ENCODE measurements at regions not wholly inside any gene's neighbourhood (a gene's known extent, or its start where the extent isn't known, plus 50 kb on each side); places are given as distances from the start of the nearest gene placed in this dataset.

DNA sequence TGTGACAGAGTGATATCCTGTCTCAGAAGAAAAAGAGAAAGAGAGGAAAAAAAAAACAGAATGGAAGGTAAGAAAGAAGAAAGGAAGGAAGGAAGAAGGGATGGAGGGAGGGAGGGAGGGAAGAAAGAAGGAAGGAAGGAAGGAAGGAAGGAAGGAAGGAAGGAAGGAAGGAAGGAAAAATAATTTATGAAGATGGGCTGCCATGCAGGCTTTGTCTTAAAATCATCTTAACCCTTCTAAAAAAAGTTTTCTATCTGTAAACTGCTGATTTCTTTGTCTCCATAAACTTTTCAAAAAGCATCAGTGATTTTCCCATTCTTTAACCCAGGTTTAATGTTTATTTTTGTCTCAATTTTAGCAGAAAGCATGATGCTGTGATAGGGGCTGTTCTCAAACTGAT, 1154.1 kb upstream of the CDH6 start:
- DNase-seq = no peak

DNA sequence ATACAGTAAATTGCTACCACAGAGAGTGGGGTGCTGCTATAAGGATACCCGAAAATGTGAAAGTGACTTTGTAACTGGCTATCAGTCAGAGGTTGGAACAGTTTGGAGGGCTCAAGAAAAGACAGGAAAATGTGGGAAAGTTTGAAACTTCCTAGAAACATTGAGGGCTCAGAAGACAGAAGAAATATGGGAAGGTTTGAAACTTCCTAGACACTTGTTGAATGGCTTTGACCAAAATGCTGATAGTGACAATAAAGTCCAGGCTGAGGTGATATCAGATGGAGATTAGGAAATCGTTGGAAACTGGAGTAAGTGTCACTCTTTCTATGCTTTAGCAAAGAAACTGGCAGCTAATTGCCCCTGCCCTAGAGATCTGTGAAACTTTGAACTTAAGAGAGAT, 1158.6 kb upstream of the CDH6 start:
- DNase-seq = no peak

DNA sequence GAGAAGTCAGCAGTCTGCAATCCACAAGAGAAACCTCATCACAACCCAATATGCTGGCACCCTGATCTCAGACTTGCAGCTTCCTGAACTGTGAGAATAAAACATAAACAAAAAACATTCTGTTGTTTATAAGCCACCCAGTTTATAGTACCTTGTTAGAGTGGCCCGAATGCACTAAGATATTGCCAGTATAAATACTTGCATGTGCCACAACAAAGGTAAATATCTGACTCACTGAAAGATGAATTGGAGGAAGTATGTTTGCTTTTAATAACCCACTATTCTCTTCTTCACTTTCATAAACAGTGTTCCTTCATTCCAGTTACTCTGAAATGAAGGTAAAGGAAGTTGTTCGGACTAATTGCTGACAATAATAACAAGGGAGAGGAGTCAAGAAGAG, 1163.4 kb upstream of the CDH6 start:
- peak; percentile 57 for DNase-seq

DNA sequence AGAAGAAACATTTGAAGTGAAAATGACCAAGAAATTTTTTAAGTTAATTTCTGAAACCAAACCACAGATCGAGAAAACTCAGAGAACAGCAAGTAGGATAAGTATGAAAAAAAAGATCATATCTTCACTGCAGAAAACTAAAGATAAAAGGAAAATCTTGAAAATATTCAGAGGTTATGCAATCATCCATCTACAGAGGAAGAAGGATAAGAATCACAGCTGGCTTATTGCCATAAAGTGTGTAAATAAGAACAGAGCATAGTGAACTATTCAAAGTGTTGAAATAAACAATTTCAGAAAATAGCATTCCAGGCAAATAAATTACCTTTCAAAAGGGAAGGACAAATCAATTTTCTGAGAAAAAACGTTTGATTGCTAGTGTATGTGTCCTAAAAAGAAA, 1191.7 kb upstream of the CDH6 start:
- no peak for DNase-seq

DNA sequence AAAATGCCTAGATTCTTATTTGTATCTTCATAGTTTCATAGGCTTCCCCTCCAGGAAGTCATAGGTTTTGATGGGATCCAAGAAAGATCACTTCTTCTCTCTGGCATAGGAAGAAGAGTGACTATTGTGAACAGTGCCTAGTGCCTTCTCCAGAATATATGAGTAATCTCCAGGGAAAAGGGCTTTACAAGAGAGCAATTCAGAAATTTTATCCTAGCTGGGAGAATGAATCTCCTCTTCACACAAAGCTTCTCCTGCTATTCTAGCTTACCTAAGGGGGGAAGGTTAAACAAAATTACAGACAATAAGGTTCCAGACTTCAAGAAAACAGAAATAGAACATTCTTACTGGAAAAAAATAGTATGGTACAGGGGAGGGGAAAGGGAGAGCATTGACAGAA, 1193.3 kb upstream of the CDH6 start:
- DNase-seq = no peak

DNA sequence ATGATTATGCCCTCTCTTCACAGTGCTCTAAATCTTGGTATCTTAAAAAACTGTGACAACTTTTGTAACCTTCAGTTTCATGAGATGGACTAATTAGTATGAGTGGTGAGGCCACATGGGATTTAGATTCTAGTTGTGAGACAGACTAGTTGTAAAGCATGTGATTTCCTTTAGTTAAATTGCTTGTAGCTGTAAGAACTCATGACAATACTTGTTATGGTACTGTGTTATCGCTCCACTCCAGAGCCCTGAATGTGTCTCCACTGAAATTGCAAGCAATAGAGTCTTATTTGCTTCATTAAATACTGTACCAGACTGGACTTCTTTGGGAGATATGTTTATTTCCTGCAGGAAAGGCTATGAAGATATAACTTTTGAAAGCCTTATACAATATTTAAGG, 1198.3 kb upstream of the CDH6 start:
- no peak for DNase-seq

DNA sequence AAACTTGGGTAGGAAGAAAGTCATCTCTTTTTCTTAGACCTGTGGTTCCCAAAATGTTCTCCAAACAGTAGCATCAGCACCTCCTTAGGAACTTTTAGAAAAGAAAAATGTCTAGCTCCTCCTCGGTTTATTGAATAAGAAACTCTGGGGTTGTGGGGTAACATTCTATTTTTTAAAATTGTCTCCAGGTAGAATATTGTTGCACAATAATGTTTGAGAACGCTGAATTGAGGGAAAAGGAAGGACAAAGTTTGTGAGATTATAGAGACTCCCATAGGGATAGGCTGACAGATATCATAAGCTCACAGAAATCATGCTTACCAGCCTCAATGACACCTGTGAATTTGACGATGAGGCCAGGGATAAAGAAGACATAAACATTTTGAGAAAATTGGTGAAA, 1199.0 kb upstream of the CDH6 start:
- no peak for DNase-seq

DNA sequence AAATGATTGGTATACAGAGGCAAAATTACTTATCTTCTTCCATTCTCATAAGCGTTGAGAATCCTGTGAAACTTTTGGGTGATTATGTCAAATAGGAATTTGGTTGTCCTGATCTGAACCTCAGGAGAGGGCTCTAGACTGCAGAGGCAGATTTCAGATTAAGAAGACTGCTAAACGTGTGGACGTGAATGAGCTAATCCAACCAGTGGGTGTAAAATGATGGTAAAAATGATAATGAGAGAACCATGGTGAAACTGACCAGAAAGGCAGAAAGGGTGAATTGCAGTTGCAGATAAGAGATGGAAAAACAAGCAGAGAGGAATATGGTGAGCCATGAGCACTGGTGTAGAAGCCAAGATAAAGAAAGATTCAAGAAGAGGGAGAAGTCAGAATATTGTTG, 1200.2 kb upstream of the CDH6 start:
- no peak for DNase-seq

DNA sequence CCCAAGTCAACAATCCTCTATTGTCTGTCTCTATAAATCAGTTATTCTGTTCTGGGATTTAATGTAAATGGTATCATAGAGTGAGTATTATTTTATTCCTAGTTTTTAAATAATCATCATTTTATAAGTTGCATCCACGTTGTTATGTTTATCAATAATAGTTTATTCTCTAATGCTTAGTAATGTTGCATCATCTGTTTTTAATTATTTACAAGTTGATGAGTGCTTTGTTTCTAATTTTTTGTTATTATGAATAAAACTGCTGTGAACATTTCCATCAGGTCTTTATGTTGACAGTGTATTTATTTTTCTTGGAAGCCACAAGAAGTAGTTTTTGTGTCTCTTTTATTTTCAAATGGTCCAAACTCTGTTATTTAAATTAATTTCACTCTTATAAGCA, 1201.2 kb upstream of the CDH6 start:
- DNase-seq = no peak

DNA sequence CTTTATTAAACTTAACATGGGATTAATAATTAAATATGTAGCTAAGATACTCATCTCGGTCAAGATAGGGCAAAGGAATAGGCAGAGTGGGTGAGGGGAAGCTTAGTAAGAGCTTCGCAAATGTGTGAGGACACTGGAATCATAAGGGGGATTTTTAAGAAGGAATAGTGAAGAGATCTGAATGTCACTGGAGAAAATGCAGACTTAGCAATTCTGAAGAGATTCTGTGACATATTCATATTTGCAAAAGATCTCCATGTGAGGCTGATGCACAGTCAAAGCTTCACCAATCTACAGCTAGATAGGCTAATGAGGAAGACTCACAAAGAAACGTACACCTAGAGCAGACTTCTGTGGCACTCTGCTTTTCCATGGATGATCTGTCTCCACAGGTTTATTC, 1202.8 kb upstream of the CDH6 start:
- DNase-seq = no peak

DNA sequence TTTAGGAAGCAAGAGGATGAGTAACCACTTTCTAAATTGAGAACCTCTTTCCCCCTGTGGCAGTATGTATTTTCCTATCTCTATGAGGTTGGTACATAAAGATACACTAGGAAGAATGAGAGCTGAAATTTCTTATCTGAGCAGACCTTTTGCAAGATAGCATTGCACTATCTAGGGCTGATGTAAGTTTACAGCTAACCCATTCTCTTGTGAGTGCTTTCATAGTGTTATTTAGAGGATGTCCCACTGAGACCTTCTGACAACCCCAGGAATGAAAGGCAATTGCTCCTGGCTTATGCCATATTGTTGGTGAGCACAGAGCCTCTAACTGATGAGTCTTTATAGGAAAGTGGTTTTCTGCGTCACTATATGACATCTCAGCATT, 1209.3 kb upstream of the CDH6 start:
- DNase-seq = no peak

DNA sequence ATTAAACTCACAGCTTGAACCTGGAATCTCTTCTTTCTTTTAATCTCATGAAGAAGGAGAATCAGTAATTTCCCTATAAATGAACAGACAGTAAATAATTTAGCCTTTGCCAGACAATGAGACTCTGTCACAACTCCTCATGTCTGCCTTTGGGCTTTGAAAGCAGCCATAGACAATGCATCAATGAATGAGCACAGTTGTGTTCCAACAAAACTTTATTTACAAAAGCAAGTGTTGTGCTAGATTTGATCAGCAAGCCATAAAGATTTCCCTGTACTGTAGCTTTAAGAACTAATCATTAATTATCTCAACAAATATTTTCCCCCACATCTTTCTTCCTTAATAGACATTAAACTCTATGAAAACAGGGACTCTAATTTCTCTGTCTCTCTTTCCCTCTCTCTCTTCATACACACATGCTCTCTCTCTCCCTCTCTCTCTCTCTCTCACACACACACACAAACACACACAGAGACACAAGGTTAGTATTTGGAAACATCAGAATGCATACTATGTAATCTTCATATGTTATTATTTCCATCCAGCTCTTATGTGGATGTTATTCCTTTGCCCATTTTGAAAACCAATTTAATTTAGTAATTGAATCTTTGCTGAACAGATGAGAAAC, 1209.8 kb upstream of the CDH6 start:
- DNase-seq = no peak

DNA sequence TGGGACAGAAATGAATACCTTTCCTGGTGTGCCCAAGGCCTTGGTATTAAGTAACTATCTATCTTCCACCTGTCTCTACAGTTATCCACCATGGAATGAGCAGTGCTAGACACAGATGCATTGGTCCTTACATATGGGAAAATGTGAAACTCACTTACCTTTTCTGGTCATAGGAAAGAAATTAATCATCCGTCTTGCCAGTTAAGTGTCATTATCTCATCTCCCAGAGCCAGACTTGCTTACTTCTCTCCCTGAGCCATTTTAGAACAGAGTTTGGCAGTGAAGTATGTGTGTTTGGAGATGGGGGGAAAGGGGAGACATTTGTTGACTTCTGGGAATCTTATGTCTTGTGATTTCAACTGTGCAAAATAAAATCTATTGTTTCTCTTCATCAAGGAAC, 1211.0 kb upstream of the CDH6 start:
- no peak for DNase-seq

DNA sequence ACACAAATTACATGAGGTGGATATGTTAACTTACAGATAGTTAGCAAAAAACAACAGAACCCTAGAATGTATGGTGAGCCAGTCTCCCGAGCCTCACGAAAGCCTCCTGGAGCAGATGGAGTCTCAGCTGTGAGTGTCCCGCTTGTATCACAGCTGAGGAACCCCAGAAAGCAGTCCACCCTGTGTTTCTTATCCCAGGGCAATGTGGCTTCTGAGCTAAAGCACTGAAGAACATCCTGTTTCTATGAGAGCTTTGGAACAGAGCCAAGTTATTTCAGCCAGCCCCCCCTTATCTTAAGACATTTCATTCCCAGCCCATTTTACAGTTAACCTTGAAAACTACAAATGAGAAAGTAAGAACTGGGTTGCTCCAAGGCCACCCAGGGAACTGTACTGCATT, 1220.9 kb upstream of the CDH6 start:
- DNase-seq = no peak

DNA sequence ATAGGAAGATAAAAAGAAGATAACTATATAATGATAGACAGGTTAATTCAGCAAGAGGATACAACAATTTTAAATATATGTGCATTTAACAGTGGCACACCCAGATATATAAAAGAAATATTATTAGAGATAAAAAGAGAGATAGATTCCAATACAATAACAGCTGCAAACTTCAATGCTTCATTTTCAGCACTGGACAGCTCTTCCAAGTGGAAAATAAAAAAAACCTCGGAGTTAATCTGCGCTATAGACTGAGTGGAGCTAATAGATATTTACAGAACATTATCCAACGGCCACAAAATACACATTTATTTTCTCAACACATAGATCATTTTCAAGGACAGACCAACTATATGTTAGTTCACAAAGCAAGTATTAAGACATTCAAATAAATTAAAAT, 1229.5 kb upstream of the CDH6 start:
- DNase-seq = no peak

DNA sequence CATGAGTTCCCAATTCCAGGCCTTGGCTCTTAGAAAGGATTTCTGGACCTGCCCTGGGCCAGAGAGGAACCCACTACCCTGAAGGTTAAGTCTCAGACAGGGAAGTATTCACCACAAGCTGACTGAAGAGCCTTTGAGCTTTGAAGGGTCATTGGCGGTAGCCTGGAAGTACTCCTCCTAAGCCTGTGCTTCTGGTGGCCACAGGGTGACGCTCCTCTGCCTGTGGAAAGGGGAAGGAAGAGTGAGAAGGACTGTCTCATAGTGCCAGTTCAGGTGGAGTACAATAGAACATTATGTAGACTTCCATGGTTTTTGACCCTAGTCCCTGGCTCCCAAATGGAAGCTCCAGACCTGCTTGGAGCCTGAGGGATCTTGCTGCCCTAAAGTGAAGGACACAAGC, 1233.2 kb upstream of the CDH6 start:
- no peak for DNase-seq

DNA sequence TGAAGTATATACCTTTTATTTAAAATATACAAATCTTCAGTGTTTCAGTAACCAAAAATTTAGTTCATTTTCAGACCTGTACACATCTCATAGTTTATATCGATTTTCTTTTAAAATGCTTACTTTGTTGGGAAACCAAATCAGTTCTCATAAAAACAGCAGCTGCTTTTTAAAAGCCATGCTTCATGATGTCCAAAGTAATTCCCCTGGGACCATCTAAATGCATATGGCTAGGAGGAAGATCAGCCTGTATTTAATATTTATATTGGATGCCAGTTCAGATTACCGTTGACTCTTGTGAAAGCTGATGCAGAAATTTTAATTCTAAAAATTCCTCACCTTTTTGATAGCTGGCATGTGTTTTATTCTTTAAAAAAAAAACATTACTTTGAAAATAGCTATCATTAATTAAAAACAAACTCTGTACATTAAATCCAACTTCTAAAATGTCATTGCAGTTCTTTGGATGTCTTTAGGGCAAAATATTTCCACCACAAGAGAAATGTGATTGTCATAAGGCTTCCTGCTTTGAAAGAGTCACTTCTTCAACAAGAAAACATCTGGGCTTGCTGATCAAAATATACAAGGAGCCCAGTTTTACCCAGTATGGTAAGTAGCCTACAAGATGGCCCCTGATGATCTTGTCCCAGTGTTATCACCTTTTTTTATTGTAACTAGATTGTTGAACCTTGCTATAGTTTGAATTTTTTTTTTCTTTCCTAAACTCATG, 1242.9 kb upstream of the CDH6 start:
- DNase-seq = no peak

DNA sequence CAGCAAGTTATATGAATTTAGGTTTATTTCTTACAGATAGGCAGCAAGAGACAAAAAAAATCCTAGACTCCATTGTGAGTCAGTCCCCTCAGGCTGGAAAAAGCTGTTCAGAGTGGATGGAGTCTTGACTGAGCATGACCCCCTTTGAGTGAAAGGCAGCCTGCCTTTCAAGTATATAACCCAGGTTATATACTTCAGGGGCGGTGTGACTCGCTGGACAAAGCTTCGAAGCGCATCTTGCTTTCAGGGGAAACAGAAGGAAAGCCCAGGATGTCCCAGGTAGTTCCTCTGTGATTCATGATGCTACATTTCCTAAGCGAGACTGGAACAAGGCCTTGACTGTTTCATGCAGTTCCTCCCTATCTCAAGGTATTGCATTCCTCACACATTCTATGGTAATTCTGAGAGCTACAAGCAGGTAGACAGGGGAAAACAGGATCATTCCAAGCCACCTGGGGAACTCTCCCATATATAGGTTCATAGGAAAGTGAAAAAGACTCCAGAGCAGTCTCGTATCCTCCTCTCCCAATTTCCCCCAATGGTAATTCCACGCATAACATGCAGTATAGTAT, 1244.1 kb upstream of the CDH6 start:
- no peak for DNase-seq

DNA sequence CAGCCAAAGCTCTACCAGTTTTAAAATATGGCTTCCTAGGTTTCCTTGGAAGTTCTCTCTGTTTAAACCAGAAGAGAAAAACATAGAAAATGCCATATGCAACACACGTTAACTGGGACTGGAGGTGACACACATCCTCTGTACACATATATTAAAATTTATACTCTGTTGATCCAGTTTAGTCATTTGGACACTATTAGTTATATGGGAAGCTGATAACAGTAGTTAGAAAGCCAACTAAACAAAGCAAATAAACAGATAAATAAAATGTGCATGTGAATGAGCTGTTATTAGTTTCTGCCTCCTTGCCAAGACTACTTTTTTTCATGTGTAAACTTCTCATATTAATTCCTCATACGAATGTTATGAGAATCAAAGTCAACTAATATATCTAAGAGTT, 1249.2 kb upstream of the CDH6 start:
- no peak for DNase-seq

DNA sequence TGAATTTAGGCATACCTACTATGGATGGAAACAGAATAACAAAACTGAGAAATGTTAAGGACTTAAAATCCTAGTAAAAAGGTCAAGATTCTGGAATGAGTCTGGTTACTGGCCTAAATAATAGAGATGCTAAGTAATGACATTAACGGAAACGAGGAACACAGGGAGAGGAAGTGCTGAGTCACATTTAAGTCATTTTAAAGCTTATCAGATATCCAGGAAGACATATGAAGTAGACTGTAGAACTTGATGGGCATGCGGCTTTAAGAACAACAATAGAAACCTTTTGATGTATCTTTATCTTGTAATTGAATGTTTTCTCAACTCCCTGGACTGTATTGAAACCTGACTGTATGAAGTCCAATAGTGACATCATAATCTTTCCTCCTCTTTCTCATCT, 1251.4 kb upstream of the CDH6 start:
- no peak for DNase-seq

DNA sequence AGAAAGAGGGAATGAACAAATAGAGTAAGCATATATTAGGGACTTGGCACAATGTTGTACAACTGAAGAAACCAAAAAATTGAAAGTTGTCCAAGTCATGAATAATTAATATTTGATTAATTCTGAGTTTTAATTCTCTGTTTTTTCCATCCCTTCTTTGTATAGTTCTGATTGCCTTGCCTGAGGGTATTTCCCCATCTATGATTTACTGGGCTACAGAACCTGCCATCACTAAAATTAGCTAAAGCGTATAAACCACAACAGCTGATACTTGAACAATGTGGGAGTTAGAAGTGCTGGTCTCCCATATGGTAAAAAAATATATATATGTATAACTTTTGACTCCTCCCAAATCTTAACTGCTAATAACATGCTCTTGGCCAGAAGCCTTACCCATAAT, 1253.5 kb upstream of the CDH6 start:
- DNase-seq = no peak

DNA sequence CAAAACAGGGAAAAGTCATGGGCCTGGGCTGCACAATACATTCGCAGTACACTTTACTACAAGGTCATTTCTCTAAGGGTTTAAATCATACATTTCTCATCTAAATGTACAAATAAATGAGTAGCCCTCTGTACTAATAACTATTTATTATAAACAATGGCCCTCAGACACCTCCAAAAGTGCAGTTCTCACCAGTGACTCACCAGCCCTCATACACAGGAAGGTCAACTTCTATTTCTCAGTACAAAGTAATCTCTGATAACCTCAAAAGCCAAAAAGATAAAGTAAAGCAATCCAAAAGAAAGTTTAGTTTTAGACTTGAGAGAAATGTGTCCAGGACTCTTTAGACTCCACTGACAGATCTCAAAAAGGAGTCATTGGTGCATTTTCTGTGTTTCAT, 1258.1 kb upstream of the CDH6 start:
- DNase-seq = no peak

DNA sequence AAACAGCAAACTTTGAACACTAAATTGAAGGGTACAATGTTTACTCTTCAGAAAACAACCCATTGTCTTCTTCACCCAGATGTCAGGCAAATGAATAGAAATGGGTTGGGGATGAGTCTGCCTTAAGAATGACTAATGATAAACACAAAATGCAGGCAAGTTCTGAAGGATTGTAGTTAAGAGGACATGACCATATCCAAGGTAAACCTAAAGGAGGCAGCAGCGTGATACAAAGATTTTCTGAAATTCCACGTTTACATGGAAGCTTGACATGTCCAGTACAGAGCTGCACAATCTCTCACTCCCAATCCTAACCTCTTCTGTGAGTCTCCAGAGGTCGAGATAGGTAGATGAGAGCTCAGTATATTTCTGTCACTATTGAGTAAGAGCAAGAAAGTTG, 1263.2 kb upstream of the CDH6 start:
- DNase-seq = no peak

DNA sequence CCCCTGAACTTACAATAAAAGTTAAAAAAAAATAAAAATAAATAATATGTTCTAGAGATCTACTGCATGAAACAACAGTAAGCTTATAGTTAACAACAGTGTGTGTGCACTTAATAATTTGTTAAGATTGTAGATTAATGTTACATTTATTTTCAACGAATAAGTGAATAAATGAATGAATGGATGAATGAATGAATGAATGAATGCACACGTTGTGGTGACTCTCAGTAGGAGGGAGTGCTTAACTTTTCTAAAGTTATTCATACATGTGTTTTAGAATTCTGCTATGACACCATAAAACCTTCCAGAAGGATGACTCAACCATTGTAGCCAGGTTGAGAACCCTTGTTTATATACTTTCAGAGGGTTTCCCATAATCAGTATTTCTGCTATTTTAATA, 1269.4 kb upstream of the CDH6 start:
- DNase-seq = no peak
